ENCODE measurements at regions not wholly inside any gene's neighbourhood (a gene's known extent, or its start where the extent isn't known, plus 50 kb on each side); places are given as distances from the start of the nearest gene placed in this dataset.

GRCh38 chr6:78515271-78515670 is 352.1 kb upstream of the IRAK1BP1 start:
- Histone ChIP-seq H3K4me3 (ENCODE audit: control insufficient read depth in 1 of 7, extremely low read depth in 1 of 7, insufficient read depth in 4 of 7, low read depth in 2 of 7, low read length in 6 of 7) (no peak overlapping the region), H3K9me3 (ENCODE audit: control extremely low read depth in 1 of 5, control insufficient read depth in 4 of 5, insufficient read depth in 2 of 5, low read depth in 1 of 5, low read length in 4 of 5) (no peaks in the 10 kb centered on the region), H3K27me3 (replicated peaks in 2 of 5; ENCODE audit: control insufficient read depth in 4 of 5, insufficient read depth in 5 of 5, low read length in 4 of 5) (no peaks in the 10 kb centered on the region), H3K4me1 (ENCODE audit: control extremely low read depth in 1 of 4, control insufficient read depth in 4 of 4, insufficient read depth in 4 of 4, low read length in 3 of 4) (no peaks in the 10 kb centered on the region), H3K36me3 (ENCODE audit: control insufficient read depth in 4 of 4, insufficient read depth in 4 of 4, low read length in 3 of 4) (no peaks in the 10 kb centered on the region), H3K27ac (ENCODE audit: insufficient read depth in 1 of 2, low read depth in 1 of 2, low read length in 2 of 2, poor library complexity in 1 of 2, severe bottlenecking in 2 of 2) (no peak overlapping the region)
- no peak for DNase-seq
- CTCF ChIA-PET = no interaction called here
- POLR2A ChIA-PET = no interaction called here
- WGBS (ENCODE audit: insufficient coverage) = 78% methylated on average over 1 of the region's 2 CpGs

- H3K36me3 ChIP-seq (ENCODE audit: control insufficient read depth in 4 of 4, insufficient read depth in 4 of 4, low read length in 3 of 4) = no peaks in the 10 kb centered on the region
- H3K9me3 ChIP-seq (ENCODE audit: control extremely low read depth in 1 of 5, control insufficient read depth in 4 of 5, insufficient read depth in 2 of 5, low read depth in 1 of 5, low read length in 4 of 5) = no peaks in the 10 kb centered on the region
- H3K27me3 ChIP-seq (replicated peaks in 2 of 5; ENCODE audit: control insufficient read depth in 4 of 5, insufficient read depth in 5 of 5, low read length in 4 of 5) = no peaks in the 10 kb centered on the region
- DNase-seq = no peak
- H3K4me3 ChIP-seq (ENCODE audit: control insufficient read depth in 1 of 7, extremely low read depth in 1 of 7, insufficient read depth in 4 of 7, low read depth in 2 of 7, low read length in 6 of 7) = no peak overlapping the region
- ChIA-PET CTCF (no interaction called here), POLR2A (no interaction called here)
- WGBS (ENCODE audit: insufficient coverage) = 100% methylated on average over 1 of the region's 2 CpGs
- H3K4me1 ChIP-seq (ENCODE audit: control extremely low read depth in 1 of 4, control insufficient read depth in 4 of 4, insufficient read depth in 4 of 4, low read length in 3 of 4) = no peaks in the 10 kb centered on the region
- no peak overlapping the region for H3K27ac ChIP-seq (ENCODE audit: insufficient read depth in 1 of 2, low read depth in 1 of 2, low read length in 2 of 2, poor library complexity in 1 of 2, severe bottlenecking in 2 of 2)
Measured at GRCh38 chr6:78517399-78517798, 350.0 kb upstream of the IRAK1BP1 start.

GRCh38 chr6:78523622-78524021 is 343.7 kb upstream of the IRAK1BP1 start:
- CTCF ChIA-PET = interaction anchor here (0.6 kb wide), 1 partner anchor 30 kb away, joined by 3 read pairs; no protein-coding TSS in a partner anchor
- POLR2A ChIA-PET = no interaction called here
- DNase-seq = no peak
- Histone ChIP-seq H3K4me1 (ENCODE audit: control extremely low read depth in 1 of 4, control insufficient read depth in 4 of 4, insufficient read depth in 4 of 4, low read length in 3 of 4) (no peaks in the 10 kb centered on the region), H3K27me3 (replicated peaks in 2 of 5; ENCODE audit: control insufficient read depth in 4 of 5, insufficient read depth in 5 of 5, low read length in 4 of 5) (no peaks in the 10 kb centered on the region), H3K36me3 (ENCODE audit: control insufficient read depth in 4 of 4, insufficient read depth in 4 of 4, low read length in 3 of 4) (no peaks in the 10 kb centered on the region), H3K4me3 (ENCODE audit: control insufficient read depth in 1 of 7, extremely low read depth in 1 of 7, insufficient read depth in 4 of 7, low read depth in 2 of 7, low read length in 6 of 7) (no peak overlapping the region), H3K27ac (ENCODE audit: insufficient read depth in 1 of 2, low read depth in 1 of 2, low read length in 2 of 2, poor library complexity in 1 of 2, severe bottlenecking in 2 of 2) (no peak overlapping the region), H3K9me3 (ENCODE audit: control extremely low read depth in 1 of 5, control insufficient read depth in 4 of 5, insufficient read depth in 2 of 5, low read depth in 1 of 5, low read length in 4 of 5) (no peaks in the 10 kb centered on the region)

DNA sequence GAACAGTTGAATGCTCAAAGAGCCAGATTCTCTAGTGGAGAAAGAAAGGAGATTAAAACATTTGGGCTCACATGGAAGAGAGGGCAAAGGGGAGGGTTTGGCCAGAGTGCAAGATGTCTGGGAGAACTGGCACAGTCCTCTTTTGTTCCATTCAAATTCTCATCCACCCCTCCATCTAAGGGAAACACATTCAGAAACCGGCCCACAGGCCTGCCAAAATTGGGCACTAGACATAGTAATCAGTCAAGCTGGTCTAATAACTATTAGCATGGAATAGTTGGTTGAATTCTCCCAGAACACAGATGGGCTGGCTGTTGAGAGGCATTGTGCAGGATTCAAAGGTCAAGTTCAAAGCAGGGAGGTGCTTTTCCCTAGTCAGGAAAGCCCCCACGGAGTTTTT is 341.4 kb upstream of the IRAK1BP1 start:
- ChIA-PET CTCF (no interaction called here), POLR2A (no interaction called here)
- H3K27me3 ChIP-seq (replicated peaks in 2 of 5; ENCODE audit: control insufficient read depth in 4 of 5, insufficient read depth in 5 of 5, low read length in 4 of 5) = no peaks in the 10 kb centered on the region
- no peaks in the 10 kb centered on the region for H3K9me3 ChIP-seq (ENCODE audit: control extremely low read depth in 1 of 5, control insufficient read depth in 4 of 5, insufficient read depth in 2 of 5, low read depth in 1 of 5, low read length in 4 of 5)
- no peaks in the 10 kb centered on the region for H3K4me1 ChIP-seq (ENCODE audit: control extremely low read depth in 1 of 4, control insufficient read depth in 4 of 4, insufficient read depth in 4 of 4, low read length in 3 of 4)
- H3K4me3 ChIP-seq (ENCODE audit: control insufficient read depth in 1 of 7, extremely low read depth in 1 of 7, insufficient read depth in 4 of 7, low read depth in 2 of 7, low read length in 6 of 7) = no peak overlapping the region
- no peaks in the 10 kb centered on the region for H3K36me3 ChIP-seq (ENCODE audit: control insufficient read depth in 4 of 4, insufficient read depth in 4 of 4, low read length in 3 of 4)
- 89% methylated on average over 2 of the region's 2 CpGs for WGBS (ENCODE audit: insufficient coverage)
- no peak for DNase-seq
- no peak overlapping the region for H3K27ac ChIP-seq (ENCODE audit: insufficient read depth in 1 of 2, low read depth in 1 of 2, low read length in 2 of 2, poor library complexity in 1 of 2, severe bottlenecking in 2 of 2)

GRCh38 chr6:78526432-78526831 is 340.9 kb upstream of the IRAK1BP1 start:
- Histone ChIP-seq H3K27me3 (replicated peaks in 2 of 5; ENCODE audit: control insufficient read depth in 4 of 5, insufficient read depth in 5 of 5, low read length in 4 of 5) (no peaks in the 10 kb centered on the region), H3K4me1 (ENCODE audit: control extremely low read depth in 1 of 4, control insufficient read depth in 4 of 4, insufficient read depth in 4 of 4, low read length in 3 of 4) (no peaks in the 10 kb centered on the region), H3K4me3 (ENCODE audit: control insufficient read depth in 1 of 7, extremely low read depth in 1 of 7, insufficient read depth in 4 of 7, low read depth in 2 of 7, low read length in 6 of 7) (no peak overlapping the region), H3K27ac (ENCODE audit: insufficient read depth in 1 of 2, low read depth in 1 of 2, low read length in 2 of 2, poor library complexity in 1 of 2, severe bottlenecking in 2 of 2) (no peak overlapping the region), H3K36me3 (ENCODE audit: control insufficient read depth in 4 of 4, insufficient read depth in 4 of 4, low read length in 3 of 4) (no peaks in the 10 kb centered on the region), H3K9me3 (ENCODE audit: control extremely low read depth in 1 of 5, control insufficient read depth in 4 of 5, insufficient read depth in 2 of 5, low read depth in 1 of 5, low read length in 4 of 5) (no peaks in the 10 kb centered on the region)
- CTCF ChIA-PET = no interaction called here
- WGBS (ENCODE audit: insufficient coverage) = 100% methylated on average over 2 of the region's 3 CpGs
- POLR2A ChIA-PET = no interaction called here
- no peak for DNase-seq

DNA sequence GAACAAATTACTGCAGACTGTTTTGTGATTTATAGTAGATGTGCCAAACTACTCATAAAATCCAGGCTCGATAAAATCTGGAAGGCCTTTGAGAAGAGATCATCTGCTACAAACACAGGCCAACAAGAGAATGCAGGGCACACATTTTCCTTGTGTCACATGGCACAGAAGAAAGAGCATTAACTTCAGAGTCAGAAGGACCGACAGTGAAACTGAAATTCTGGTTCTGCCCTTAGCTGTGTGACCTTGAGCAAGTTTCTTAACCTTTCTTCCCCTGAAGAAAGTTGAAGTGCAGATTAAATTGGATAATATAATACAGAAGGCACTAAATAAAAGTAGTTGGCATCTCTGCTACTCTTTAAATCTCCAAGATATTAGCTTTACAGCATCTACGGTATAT is 338.4 kb upstream of the IRAK1BP1 start:
- H3K9me3 ChIP-seq (ENCODE audit: control extremely low read depth in 1 of 5, control insufficient read depth in 4 of 5, insufficient read depth in 2 of 5, low read depth in 1 of 5, low read length in 4 of 5) = no peaks in the 10 kb centered on the region
- no peak for DNase-seq
- H3K4me3 ChIP-seq (ENCODE audit: control insufficient read depth in 1 of 7, extremely low read depth in 1 of 7, insufficient read depth in 4 of 7, low read depth in 2 of 7, low read length in 6 of 7) = no peak overlapping the region
- H3K4me1 ChIP-seq (ENCODE audit: control extremely low read depth in 1 of 4, control insufficient read depth in 4 of 4, insufficient read depth in 4 of 4, low read length in 3 of 4) = no peaks in the 10 kb centered on the region
- no peaks in the 10 kb centered on the region for H3K27me3 ChIP-seq (replicated peaks in 2 of 5; ENCODE audit: control insufficient read depth in 4 of 5, insufficient read depth in 5 of 5, low read length in 4 of 5)
- ChIA-PET POLR2A (no interaction called here), CTCF (no interaction called here)
- WGBS (ENCODE audit: insufficient coverage) = 100% methylated on average over 2 of the region's 3 CpGs
- no peaks in the 10 kb centered on the region for H3K36me3 ChIP-seq (ENCODE audit: control insufficient read depth in 4 of 4, insufficient read depth in 4 of 4, low read length in 3 of 4)
- H3K27ac ChIP-seq (ENCODE audit: insufficient read depth in 1 of 2, low read depth in 1 of 2, low read length in 2 of 2, poor library complexity in 1 of 2, severe bottlenecking in 2 of 2) = no peak overlapping the region

- CTCF ChIA-PET = no interaction called here
- H3K9me3 ChIP-seq (ENCODE audit: control extremely low read depth in 1 of 5, control insufficient read depth in 4 of 5, insufficient read depth in 2 of 5, low read depth in 1 of 5, low read length in 4 of 5) = no peaks in the 10 kb centered on the region
Measured at GRCh38 chr6:78530208-78530607, 337.1 kb upstream of the IRAK1BP1 start.

DNA sequence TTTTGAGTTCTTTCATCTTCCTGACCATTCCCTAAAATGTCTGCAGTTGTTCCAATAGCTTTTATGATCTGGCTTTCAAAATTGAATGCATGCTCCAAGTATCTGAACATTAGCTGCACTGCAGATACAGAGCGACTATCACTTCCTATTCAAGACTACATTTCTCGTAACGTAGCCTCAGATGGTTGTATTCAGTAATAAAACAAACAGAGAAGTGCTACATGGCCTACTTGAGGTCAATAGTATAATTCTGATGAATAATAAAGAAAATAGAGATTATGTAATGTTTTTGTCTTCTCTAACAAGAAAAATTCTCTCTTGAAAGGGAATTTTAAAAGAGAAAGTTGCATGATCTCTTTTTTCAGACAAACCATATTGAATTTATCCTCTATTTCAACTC is 333.9 kb upstream of the IRAK1BP1 start:
- Histone ChIP-seq H3K9me3 (ENCODE audit: control extremely low read depth in 1 of 5, control insufficient read depth in 4 of 5, insufficient read depth in 2 of 5, low read depth in 1 of 5, low read length in 4 of 5) (no peaks in the 10 kb centered on the region), H3K27me3 (replicated peaks in 2 of 5; ENCODE audit: control insufficient read depth in 4 of 5, insufficient read depth in 5 of 5, low read length in 4 of 5) (no peaks in the 10 kb centered on the region), H3K4me3 (ENCODE audit: control insufficient read depth in 1 of 7, extremely low read depth in 1 of 7, insufficient read depth in 4 of 7, low read depth in 2 of 7, low read length in 6 of 7) (no peak overlapping the region), H3K27ac (ENCODE audit: insufficient read depth in 1 of 2, low read depth in 1 of 2, low read length in 2 of 2, poor library complexity in 1 of 2, severe bottlenecking in 2 of 2) (no peak overlapping the region), H3K4me1 (ENCODE audit: control extremely low read depth in 1 of 4, control insufficient read depth in 4 of 4, insufficient read depth in 4 of 4, low read length in 3 of 4) (no peaks in the 10 kb centered on the region), H3K36me3 (ENCODE audit: control insufficient read depth in 4 of 4, insufficient read depth in 4 of 4, low read length in 3 of 4) (no peaks in the 10 kb centered on the region)
- ChIA-PET CTCF (no interaction called here), POLR2A (no interaction called here)
- DNase-seq = no peak
- no CpG with 5 or more reads among the region's 3 CpGs for whole genome bisulfite sequencing (ENCODE audit: insufficient coverage)

More at GRCh38 chr6:78530208-78530607, 337.1 kb upstream of the IRAK1BP1 start:
- POLR2A ChIA-PET = no interaction called here
- WGBS (ENCODE audit: insufficient coverage) = 53% methylated on average over 2 of the region's 3 CpGs
- H3K4me3 ChIP-seq (ENCODE audit: control insufficient read depth in 1 of 7, extremely low read depth in 1 of 7, insufficient read depth in 4 of 7, low read depth in 2 of 7, low read length in 6 of 7) = no peak overlapping the region
- DNase-seq = no peak
- no peaks in the 10 kb centered on the region for H3K4me1 ChIP-seq (ENCODE audit: control extremely low read depth in 1 of 4, control insufficient read depth in 4 of 4, insufficient read depth in 4 of 4, low read length in 3 of 4)
- no peaks in the 10 kb centered on the region for H3K36me3 ChIP-seq (ENCODE audit: control insufficient read depth in 4 of 4, insufficient read depth in 4 of 4, low read length in 3 of 4)
- no peaks in the 10 kb centered on the region for H3K27me3 ChIP-seq (replicated peaks in 2 of 5; ENCODE audit: control insufficient read depth in 4 of 5, insufficient read depth in 5 of 5, low read length in 4 of 5)
- H3K27ac ChIP-seq (ENCODE audit: insufficient read depth in 1 of 2, low read depth in 1 of 2, low read length in 2 of 2, poor library complexity in 1 of 2, severe bottlenecking in 2 of 2) = no peak overlapping the region

All from common myeloid progenitor, CD34-positive (primary cell).